ENCODE measurements at regions not wholly inside any gene's neighbourhood (a gene's known extent, or its start where the extent isn't known, plus 50 kb on each side); places are given as distances from the start of the nearest gene placed in this dataset.
"Not testable (repeated sequence)": the region's sequence is repeated elsewhere in the genome, so short reads cannot be mapped to it uniquely, and the experiment has no call there.

GRCh38 chr1:114032271-114033215 is 53.3 kb downstream of the OLFML3 start:
- H3K27me3 Mint-ChIP-seq (ENCODE audit: low read depth), result no peaks in the 10 kb centered on the region
- no peak for DNase-seq
- no peaks in the 10 kb centered on the region for H3K36me3 Mint-ChIP-seq (ENCODE audit: low read depth)
- H3K9me3 Mint-ChIP-seq, result no peaks in the 10 kb centered on the region
- CTCF ChIA-PET, result interaction anchor here (0.9 to 3.8 kb wide), 2 partner anchors 121 to 250 kb away, joined by 3 to 16 read pairs; partner anchors contain the start of gene SYT6
- H3K4me1 Mint-ChIP-seq (ENCODE audit: low read depth), result no peaks in the 10 kb centered on the region
- H3K4me3 Mint-ChIP-seq, result no peak overlapping the region
- no peak overlapping the region for H3K27ac Mint-ChIP-seq
- intact Hi-C loops (cut with micrococcal nuclease), result no loop called here

DNA sequence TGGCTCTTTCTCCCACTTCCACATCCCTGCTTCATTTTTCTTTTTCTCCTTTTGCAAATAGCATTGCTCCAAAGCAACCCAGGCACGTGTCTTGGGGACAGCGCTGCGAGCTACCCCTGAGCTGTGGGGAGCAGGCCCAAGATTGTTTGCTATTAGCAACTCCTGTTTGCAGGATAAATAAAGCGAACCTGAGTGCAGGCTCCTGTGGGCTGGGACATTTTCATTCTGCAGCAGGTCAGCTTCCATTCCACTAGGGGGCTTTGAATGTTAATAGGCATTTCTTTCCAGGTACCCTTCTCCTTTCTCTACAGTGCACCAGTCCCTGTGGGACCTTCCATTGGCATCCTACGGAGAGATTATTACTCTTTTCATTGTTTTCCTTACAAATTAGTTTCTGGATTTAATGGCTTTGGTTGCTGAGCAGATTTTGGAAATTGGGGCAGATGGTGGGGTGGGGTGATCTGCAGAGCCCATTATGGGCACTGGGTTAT is 54.0 kb downstream of the OLFML3 start:
- Mint-ChIP-seq H3K36me3 (ENCODE audit: low read depth) (no peaks in the 10 kb centered on the region), H3K4me1 (ENCODE audit: low read depth) (no peaks in the 10 kb centered on the region), H3K9me3 (no peaks in the 10 kb centered on the region), H3K27ac (no peak overlapping the region), H3K27me3 (ENCODE audit: low read depth) (no peaks in the 10 kb centered on the region), H3K4me3 (no peak overlapping the region)
- intact Hi-C loops (cut with micrococcal nuclease), result no loop called here
- CTCF ChIA-PET, result interaction anchor here (0.9 to 3.8 kb wide), 3 partner anchors 120 to 249 kb away, joined by 3 to 16 read pairs (median 3); partner anchors contain the start of gene SYT6
- DNase-seq, result no peak

GRCh38 chr1:114033961-114034360 is 54.7 kb downstream of the OLFML3 start:
- Mint-ChIP-seq H3K27ac (no peak overlapping the region), H3K4me1 (ENCODE audit: low read depth) (no peaks in the 10 kb centered on the region), H3K4me3 (no peak overlapping the region), H3K27me3 (ENCODE audit: low read depth) (no peaks in the 10 kb centered on the region), H3K9me3 (no peaks in the 10 kb centered on the region), H3K36me3 (ENCODE audit: low read depth) (no peaks in the 10 kb centered on the region)
- DNase-seq, result no peak
- CTCF ChIA-PET, result interaction anchor here (1.5 to 3.8 kb wide), 2 partner anchors 242 to 249 kb away, joined by 3 to 16 read pairs; no protein-coding TSS in a partner anchor
- intact Hi-C loops (cut with micrococcal nuclease), result no loop called here

- Mint-ChIP-seq H3K4me1 (ENCODE audit: low read depth) (no peaks in the 10 kb centered on the region), H3K9me3 (no peaks in the 10 kb centered on the region), H3K27me3 (ENCODE audit: low read depth) (no peaks in the 10 kb centered on the region), H3K4me3 (no peak overlapping the region), H3K27ac (no peak overlapping the region), H3K36me3 (ENCODE audit: low read depth) (no peaks in the 10 kb centered on the region)
- intact Hi-C loops (cut with micrococcal nuclease), result no loop called here
- CTCF ChIA-PET, result interaction anchor here (1.1 to 3.8 kb wide), 3 partner anchors 31 to 248 kb away, joined by 3 to 16 read pairs (median 5); no protein-coding TSS in a partner anchor
- no peak for DNase-seq
Measured at GRCh38 chr1:114034567-114035303, 55.5 kb downstream of the OLFML3 start.

- H3K27ac Mint-ChIP-seq, result no peak overlapping the region
- CTCF ChIA-PET, result interaction anchor here (1.1 to 3.8 kb wide), 2 partner anchors 31 to 247 kb away, joined by 5 to 16 read pairs; no protein-coding TSS in a partner anchor
- no peak for DNase-seq
- H3K36me3 Mint-ChIP-seq (ENCODE audit: low read depth), result no peaks in the 10 kb centered on the region
- no peaks in the 10 kb centered on the region for H3K27me3 Mint-ChIP-seq (ENCODE audit: low read depth)
- no peaks in the 10 kb centered on the region for H3K4me1 Mint-ChIP-seq (ENCODE audit: low read depth)
- intact Hi-C loops (cut with micrococcal nuclease), result no loop called here
- no peak overlapping the region for H3K4me3 Mint-ChIP-seq
- H3K9me3 Mint-ChIP-seq, result no peaks in the 10 kb centered on the region
Measured at GRCh38 chr1:114035304-114035700, 56.0 kb downstream of the OLFML3 start.

GRCh38 chr1:114036841-114037630 is 57.8 kb downstream of the OLFML3 start:
- DNase-seq; H3K36me3 Mint-ChIP-seq (ENCODE audit: low read depth); intact Hi-C loops (cut with micrococcal nuclease); H3K4me1 Mint-ChIP-seq (ENCODE audit: low read depth); CTCF ChIA-PET; H3K27me3 Mint-ChIP-seq (ENCODE audit: low read depth); H3K4me3 Mint-ChIP-seq; H3K27ac Mint-ChIP-seq; H3K9me3 Mint-ChIP-seq: not testable (repeated sequence)

GRCh38 chr1:114037631-114037890 is 58.3 kb downstream of the OLFML3 start:
- no peak for DNase-seq
- no peaks in the 10 kb centered on the region for H3K4me1 Mint-ChIP-seq (ENCODE audit: low read depth)
- intact Hi-C loops (cut with micrococcal nuclease), result no loop called here
- no peaks in the 10 kb centered on the region for H3K27me3 Mint-ChIP-seq (ENCODE audit: low read depth)
- H3K27ac Mint-ChIP-seq, result no peak overlapping the region
- no peaks in the 10 kb centered on the region for H3K9me3 Mint-ChIP-seq
- no peaks in the 10 kb centered on the region for H3K36me3 Mint-ChIP-seq (ENCODE audit: low read depth)
- CTCF ChIA-PET, result no interaction called here
- H3K4me3 Mint-ChIP-seq, result no peak overlapping the region

- Mint-ChIP-seq H3K27me3 (ENCODE audit: low read depth) (no peaks in the 10 kb centered on the region), H3K4me3 (no peak overlapping the region), H3K27ac (no peak overlapping the region), H3K36me3 (ENCODE audit: low read depth) (no peaks in the 10 kb centered on the region), H3K4me1 (ENCODE audit: low read depth) (no peaks in the 10 kb centered on the region), H3K9me3 (no peaks in the 10 kb centered on the region)
- intact Hi-C loops (cut with micrococcal nuclease), result no loop called here
- CTCF ChIA-PET, result no interaction called here
- DNase-seq, result no peak
Measured at GRCh38 chr1:114037962-114038816, 58.9 kb downstream of the OLFML3 start.
